ENCODE measurements at regions not wholly inside any gene's neighbourhood (a gene's known extent, or its start where the extent isn't known, plus 50 kb on each side); places are given as distances from the start of the nearest gene placed in this dataset.
"Not testable (repeated sequence)": the region's sequence is repeated elsewhere in the genome, so short reads cannot be mapped to it uniquely, and the experiment has no call there.

- DNase-seq (ENCODE audit: low read depth), result no peak
- no peak for TF ChIP-seq CTCF (IDR thresholded peaks at IDR 0.05; ENCODE audit: insufficient read depth, low read depth, low read length, missing control alignments)
- no peak overlapping the region for H3K4me3 ChIP-seq (ENCODE audit: low read depth, low read length)
These were observed 199.2 kb downstream of the OTOL1 start for GRCh38 chr3:161695811-161696210.

GRCh38 chr3:161700998-161701397, 204.4 kb downstream of the OTOL1 start:
- H3K4me3 ChIP-seq (ENCODE audit: low read depth, low read length), result no peak overlapping the region
- no peak for TF ChIP-seq CTCF (IDR thresholded peaks at IDR 0.05; ENCODE audit: insufficient read depth, low read depth, low read length, missing control alignments)
- DNase-seq (ENCODE audit: low read depth), result peak; percentile 47

GRCh38 chr3:161707253-161707652, 210.6 kb downstream of the OTOL1 start:
- DNase-seq (ENCODE audit: low read depth), result peak; percentile 3

GRCh38 chr3:161713731-161714130, 217.1 kb downstream of the OTOL1 start:
- no peak for DNase-seq (ENCODE audit: low read depth)
- no peak for TF ChIP-seq CTCF (IDR thresholded peaks at IDR 0.05; ENCODE audit: insufficient read depth, low read depth, low read length, missing control alignments)
- H3K4me3 ChIP-seq (ENCODE audit: low read depth, low read length), result no peak overlapping the region

More at GRCh38 chr3:161707253-161707652, 210.6 kb downstream of the OTOL1 start:
- H3K4me3 ChIP-seq (ENCODE audit: low read depth, low read length), result not testable (repeated sequence)

GRCh38 chr3:161731968-161732367, 235.4 kb downstream of the OTOL1 start:
- H3K4me3 ChIP-seq (ENCODE audit: low read depth, low read length), result no peak overlapping the region
- DNase-seq (ENCODE audit: low read depth), result no peak
- no peak for TF ChIP-seq CTCF (IDR thresholded peaks at IDR 0.05; ENCODE audit: insufficient read depth, low read depth, low read length, missing control alignments)

- TF ChIP-seq CTCF (IDR thresholded peaks at IDR 0.05; ENCODE audit: insufficient read depth, low read depth, low read length, missing control alignments), result no peak
- no peak for DNase-seq (ENCODE audit: low read depth)
- no peak overlapping the region for H3K4me3 ChIP-seq (ENCODE audit: low read depth, low read length)
These were observed 240.6 kb downstream of the OTOL1 start for GRCh38 chr3:161737171-161737570.

GRCh38 chr3:161740421-161740820, 243.8 kb downstream of the OTOL1 start:
- no peak for TF ChIP-seq CTCF (IDR thresholded peaks at IDR 0.05; ENCODE audit: insufficient read depth, low read depth, low read length, missing control alignments)
- no peak for DNase-seq (ENCODE audit: low read depth)
- no peak overlapping the region for H3K4me3 ChIP-seq (ENCODE audit: low read depth, low read length)

All from GM12865 (cell line).